Loucy (cell line): ENCODE measurements at regions not wholly inside any gene's neighbourhood (a gene's known extent, or its start where the extent isn't known, plus 50 kb on each side); places are given as distances from the start of the nearest gene placed in this dataset.

Source experiments
- H2AFZ ChIP-seq: fragments of 200-600 bp; sonication (generic); 2 replicates; pipeline ENCODE4 v1.6.0; 2016; ENCODE audit warnings: antibody characterized with exemption, mild to moderate bottlenecking, low read length, moderate library complexity
- H3F3A ChIP-seq: fragments of 200-600 bp; 2 replicates; pipeline ENCODE4 v1.6.0; 2016; ENCODE audit warnings: antibody characterized with exemption, low read depth, mild to moderate bottlenecking
- H3K27me3 ChIP-seq: fragments of 200-600 bp; sonication (generic); 2 replicates; pipeline ENCODE4 v1.6.1; 2014; ENCODE audit warnings: low read length, mild to moderate bottlenecking; ENCODE audit not compliant: insufficient read depth, poor library complexity, severe bottlenecking
- H3K36me3 ChIP-seq: fragments of 200-600 bp; sonication (generic); 2 replicates; pipeline ENCODE4 v1.6.1; 2016; ENCODE audit warnings: low read length; ENCODE audit not compliant: insufficient read depth
- H3K4me1 ChIP-seq: fragments of 200-600 bp; sonication (generic); 2 replicates; pipeline ENCODE4 v1.5.1; 2014; ENCODE audit warnings: low read length, mild to moderate bottlenecking; ENCODE audit not compliant: insufficient read depth, poor library complexity, severe bottlenecking
- H3K4me2 ChIP-seq: fragments of 200-600 bp; sonication (generic); 2 replicates; pipeline ENCODE4 v1.6.0; 2014; ENCODE audit warnings: antibody characterized with exemption, low read length, low read depth, mild to moderate bottlenecking; ENCODE audit not compliant: poor library complexity, severe bottlenecking
- H3K4me3 ChIP-seq: fragments of 200-600 bp; sonication (generic); 2 replicates; pipeline ENCODE4 v1.5.1; 2014; ENCODE audit warnings: low read length, mild to moderate bottlenecking, mixed read lengths; ENCODE audit not compliant: poor library complexity, severe bottlenecking
- H3K79me2 ChIP-seq: fragments of 200-600 bp; sonication (generic); 2 replicates; pipeline ENCODE4 v1.6.1; 2014; ENCODE audit warnings: low read length; ENCODE audit not compliant: insufficient read depth
- H3K9ac ChIP-seq: fragments of 200-600 bp; sonication (generic); 2 replicates; pipeline ENCODE4 v1.6.0; 2014; ENCODE audit warnings: mild to moderate bottlenecking, low read depth, low read length, moderate library complexity; ENCODE audit not compliant: poor library complexity, severe bottlenecking
- H3K9me2 ChIP-seq: fragments of 200-600 bp; sonication (generic); replicated peaks from 2 replicates; pipeline ENCODE4 v1.6.1; 2016; ENCODE audit warnings: low read depth, low read length, mixed read lengths
- H3K9me3 ChIP-seq: fragments of 200-600 bp; sonication (generic); 2 replicates; pipeline ENCODE4 v1.6.1; 2014; ENCODE audit warnings: mild to moderate bottlenecking, antibody characterized with exemption, low read length, low read depth; ENCODE audit not compliant: insufficient read depth
- H4K20me1 ChIP-seq: fragments of 200-600 bp; sonication (generic); 2 replicates; pipeline ENCODE4 v1.6.0; 2014; ENCODE audit warnings: antibody characterized with exemption, low read length, mild to moderate bottlenecking; ENCODE audit not compliant: insufficient read depth, poor library complexity, severe bottlenecking
- EZH2phosphoT487 ChIP-seq: fragments of 200-600 bp; IDR thresholded peaks from 2 replicates; pipeline ENCODE4 v1.6.1; 2018; ENCODE audit warnings: antibody characterized with exemption, mild to moderate bottlenecking, moderate library complexity, borderline replicate concordance
- TF ChIP-seq, protein P1 (sequence below): fragments of 200-600 bp; sonication (generic); conservative IDR thresholded peaks from 2 replicates; pipeline ENCODE4 v1.5.1; 2014; ENCODE audit warnings: mild to moderate bottlenecking, antibody characterized with exemption, low read length

GRCh38 chr3:148408667-148409066, 289.0 kb upstream of the AGTR1 start:
- no peaks in the 10 kb centered on the region for H3K36me3 ChIP-seq
- no peak for TF ChIP-seq EZH2phosphoT487
- TF ChIP-seq, protein P1, sequence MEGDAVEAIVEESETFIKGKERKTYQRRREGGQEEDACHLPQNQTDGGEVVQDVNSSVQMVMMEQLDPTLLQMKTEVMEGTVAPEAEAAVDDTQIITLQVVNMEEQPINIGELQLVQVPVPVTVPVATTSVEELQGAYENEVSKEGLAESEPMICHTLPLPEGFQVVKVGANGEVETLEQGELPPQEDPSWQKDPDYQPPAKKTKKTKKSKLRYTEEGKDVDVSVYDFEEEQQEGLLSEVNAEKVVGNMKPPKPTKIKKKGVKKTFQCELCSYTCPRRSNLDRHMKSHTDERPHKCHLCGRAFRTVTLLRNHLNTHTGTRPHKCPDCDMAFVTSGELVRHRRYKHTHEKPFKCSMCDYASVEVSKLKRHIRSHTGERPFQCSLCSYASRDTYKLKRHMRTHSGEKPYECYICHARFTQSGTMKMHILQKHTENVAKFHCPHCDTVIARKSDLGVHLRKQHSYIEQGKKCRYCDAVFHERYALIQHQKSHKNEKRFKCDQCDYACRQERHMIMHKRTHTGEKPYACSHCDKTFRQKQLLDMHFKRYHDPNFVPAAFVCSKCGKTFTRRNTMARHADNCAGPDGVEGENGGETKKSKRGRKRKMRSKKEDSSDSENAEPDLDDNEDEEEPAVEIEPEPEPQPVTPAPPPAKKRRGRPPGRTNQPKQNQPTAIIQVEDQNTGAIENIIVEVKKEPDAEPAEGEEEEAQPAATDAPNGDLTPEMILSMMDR: no peak
- no peaks in the 10 kb centered on the region for H3K79me2 ChIP-seq
- no peak overlapping the region for H3K4me3 ChIP-seq
- no peaks in the 10 kb centered on the region for H4K20me1 ChIP-seq
- H3K9ac ChIP-seq: no peak overlapping the region
- H3K27me3 ChIP-seq: no peaks in the 10 kb centered on the region
- no peaks in the 10 kb centered on the region for H3K4me1 ChIP-seq
- H3K9me2 ChIP-seq: no peaks in the 10 kb centered on the region
- H3F3A ChIP-seq: no peaks in the 10 kb centered on the region
- H3K9me3 ChIP-seq: peaks cover 7% of the 10 kb centered on the region; the same call in 1 of the 2 replicates
- no peak overlapping the region for H3K4me2 ChIP-seq
- no peak overlapping the region for H2AFZ ChIP-seq

GRCh38 chr3:148420242-148420641, 277.5 kb upstream of the AGTR1 start:
- Histone ChIP-seq H3F3A (no peaks in the 10 kb centered on the region), H3K27me3 (no peaks in the 10 kb centered on the region), H3K9me3 (no peaks in the 10 kb centered on the region), H3K9me2 (no peaks in the 10 kb centered on the region), H3K9ac (no peak overlapping the region), H3K4me2 (no peak overlapping the region), H3K4me3 (no peak overlapping the region), H4K20me1 (no peaks in the 10 kb centered on the region), H3K79me2 (no peaks in the 10 kb centered on the region), H2AFZ (no peak overlapping the region), H3K4me1 (no peaks in the 10 kb centered on the region), H3K36me3 (no peaks in the 10 kb centered on the region)
- TF ChIP-seq, protein P1: no peak
- TF ChIP-seq EZH2phosphoT487: no peak

DNA sequence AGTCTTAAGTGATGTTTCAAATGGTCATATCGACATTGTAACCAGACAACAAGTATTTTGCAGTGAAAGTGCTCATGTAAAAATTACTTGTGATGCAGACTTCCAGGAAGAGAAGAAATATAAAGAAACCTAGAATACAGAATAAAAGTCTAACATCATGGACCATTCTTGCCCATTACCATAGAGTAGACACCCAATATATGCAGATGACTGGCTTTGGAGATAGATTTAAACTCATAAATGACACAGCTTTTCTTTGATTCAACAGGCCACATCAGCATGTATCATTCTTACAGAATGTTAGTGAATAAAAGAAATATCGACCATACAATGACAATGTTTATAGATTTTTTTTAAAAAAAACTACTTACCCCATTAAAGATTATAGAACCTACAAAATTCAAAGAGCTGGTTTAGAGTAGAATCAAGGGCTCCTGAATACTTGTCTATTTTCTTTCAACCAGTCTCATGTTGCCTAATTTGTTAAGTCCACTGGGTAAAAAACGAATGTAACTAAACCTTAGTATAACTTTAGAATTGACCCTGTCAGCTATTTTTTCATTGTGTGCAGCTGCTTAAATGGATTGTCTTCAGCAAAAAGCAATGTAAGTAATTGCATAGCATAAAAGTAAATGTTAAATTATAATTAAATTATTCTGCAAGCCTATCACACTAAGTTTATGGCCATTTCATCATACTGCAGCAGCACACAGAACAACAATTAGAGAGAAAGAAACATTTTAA, 268.7 kb upstream of the AGTR1 start:
- TF ChIP-seq, protein P1: no peak
- TF ChIP-seq EZH2phosphoT487: no peak

More for the DNA sequence above, 268.7 kb upstream of the AGTR1 start:
- Histone ChIP-seq H4K20me1 (no peaks in the 10 kb centered on the region), H3K9me3 (no peaks in the 10 kb centered on the region), H3K36me3 (no peaks in the 10 kb centered on the region), H3K9ac (no peak overlapping the region), H3K79me2 (no peaks in the 10 kb centered on the region), H3K4me2 (no peak overlapping the region), H3F3A (no peaks in the 10 kb centered on the region), H3K27me3 (no peaks in the 10 kb centered on the region), H2AFZ (no peak overlapping the region), H3K4me1 (no peaks in the 10 kb centered on the region), H3K4me3 (no peak overlapping the region), H3K9me2 (no peaks in the 10 kb centered on the region)
